HepG2 (cell line): ENCODE measurements at regions not wholly inside any gene's neighbourhood (a gene's known extent, or its start where the extent isn't known, plus 50 kb on each side); places are given as distances from the start of the nearest gene placed in this dataset.

Source experiments
- ATAC-seq: fragments of 200-7000 bp; cut with Tn5 transposase; 3 replicates; pipeline ENCODE4 v1.9.1; 2020; ENCODE audit warnings: mild to moderate bottlenecking, moderate library complexity
- BruUV-seq: library from RNA; stranded (reverse); fragments of 400-500 nt; replicated peaks from 2 replicates; lab custom pipeline; 2021; lab: Mats Ljungman, UMichigan
- CTCF ChIA-PET: fragments of 300-600 bp; formaldehyde crosslinking; extraction: SDS; loops from one replicate; lab custom pipeline; 2021; ENCODE audit warnings: low total read pairs, inconsistent platforms, low intra/inter-chr PET ratio; lab: Yijun Ruan, JAX
- POLR2A ChIA-PET: fragments of 350-600 bp; sonication (Branson Sonifier 250); formaldehyde crosslinking; loops from one replicate; lab custom pipeline; 2020; ENCODE audit warnings: antibody characterized with exemption, inconsistent platforms; lab: Yijun Ruan, JAX
- DNase-seq: peaks from one replicate; pipeline ENCODE4 v3.0.0-alpha.2; 2015; ENCODE audit warnings: low spot score
- FAIRE-seq: peaks from 3 replicates; lab custom pipeline; 2011; peaks lifted over from hg19 to GRCh38; lab: Jason Lieb, UNC
- H2AFZ ChIP-seq: one replicate; pipeline ENCODE4 v1.6.1; 2011; ENCODE audit warnings: low read length, inconsistent platforms
- H3K27ac ChIP-seq: fragments of 300-600 bp; 3 replicates; pipeline ENCODE4 v1.8.0; 2011; ENCODE audit warnings: mixed run types, mild to moderate bottlenecking, mixed read lengths, low read length, inconsistent platforms; ENCODE audit not compliant: insufficient read depth; ENCODE audit errors: extremely low read length
- H3K27me3 ChIP-seq, 2 experiments: fragments of 200-600 bp in 1 of 2; 2 replicates in 1 of 2; 3 replicates in 1 of 2; pipeline versions ENCODE4 v1.6.0 to v1.8.0; 2011; ENCODE audit warnings: low read length in 2 of 2, mild to moderate bottlenecking in 2 of 2, moderate library complexity in 2 of 2, inconsistent platforms in 1 of 2; ENCODE audit not compliant: insufficient read depth in 2 of 2, control insufficient read depth in 1 of 2
- H3K36me3 ChIP-seq, 2 experiments: fragments of 200-600 bp in 1 of 2; replicated peaks in 1 of 2; 2 replicates in 1 of 2; 3 replicates in 1 of 2; pipeline versions ENCODE4 v1.5.1 to v1.8.0; 2011; ENCODE audit warnings: low read length in 2 of 2, inconsistent platforms in 1 of 2; ENCODE audit not compliant: insufficient read depth in 2 of 2, control insufficient read depth in 1 of 2
- H3K4me1 ChIP-seq: 2 replicates; pipeline ENCODE4 v1.5.1; 2012; ENCODE audit warnings: low read length, inconsistent platforms; ENCODE audit not compliant: insufficient read depth
- H3K4me2 ChIP-seq: 2 replicates; pipeline ENCODE4 v1.6.0; 2011; ENCODE audit warnings: low read depth, low read length, inconsistent platforms
- H3K4me3 ChIP-seq, 3 experiments: fragments of 200-600 bp in 1 of 3; sonication (generic), shearing (Covaris generic) in 1 of 3; replicated peaks in 1 of 3; 2 replicates each; pipeline ENCODE4 v1.5.1; 2011 to 2016; ENCODE audit warnings: low read length in 3 of 3, inconsistent platforms in 2 of 3, low read depth in 2 of 3, mild to moderate bottlenecking in 2 of 3, control low read depth in 1 of 3, mixed read lengths in 1 of 3; ENCODE audit not compliant: insufficient read depth in 1 of 3
- H3K79me2 ChIP-seq: one replicate; pipeline ENCODE4 v1.6.1; 2011; ENCODE audit warnings: low read length, inconsistent platforms; ENCODE audit not compliant: insufficient read depth
- H3K9ac ChIP-seq: 2 replicates; pipeline ENCODE4 v1.6.0; 2011; ENCODE audit warnings: mild to moderate bottlenecking, low read depth, low read length, inconsistent platforms; ENCODE audit not compliant: insufficient read depth
- H3K9me3 ChIP-seq: 2 replicates; pipeline ENCODE4 v1.5.1; 2012; ENCODE audit warnings: mild to moderate bottlenecking, low read length
- H4K20me1 ChIP-seq: 2 replicates; pipeline ENCODE4 v1.6.0; 2011; ENCODE audit warnings: inconsistent platforms, mild to moderate bottlenecking, low read length, moderate library complexity; ENCODE audit not compliant: insufficient read depth
- CEBPG ChIP-seq: IDR thresholded peaks from 2 replicates; pipeline ENCODE4 v1.6.1; 2016
- CENPX ChIP-seq: sonication (generic); formaldehyde crosslinking; IDR thresholded peaks from 2 replicates; pipeline ENCODE4 v1.9.0; 2021; ENCODE audit warnings: mild to moderate bottlenecking, missing genetic modification reagents, moderate library complexity
- FOXA1 ChIP-seq, 2 experiments: fragments of 450-650 bp in 1 of 2; sonication (generic) in 1 of 2; formaldehyde crosslinking in 1 of 2; IDR thresholded peaks; 2 replicates each; pipeline versions ENCODE4 v1.4.0 to v1.6.1; 2016 to 2020; ENCODE audit warnings: missing genetic modification reagents in 1 of 2
- IRX3 ChIP-seq: sonication (generic); formaldehyde crosslinking; IDR thresholded peaks from 2 replicates; pipeline ENCODE4 v1.8.1; 2023; ENCODE audit warnings: mild to moderate bottlenecking, low read depth, missing genetic modification reagents, borderline replicate concordance
- KLF13 ChIP-seq: sonication (generic); formaldehyde crosslinking; IDR thresholded peaks from 2 replicates; pipeline ENCODE4 v1.4.0; 2020; ENCODE audit warnings: mild to moderate bottlenecking, missing genetic modification reagents
- TMF1 ChIP-seq: sonication (generic); formaldehyde crosslinking; IDR thresholded peaks from 2 replicates; pipeline ENCODE4 v1.8.1; 2022; ENCODE audit warnings: low read depth, missing genetic modification reagents
- ZNF672 ChIP-seq: sonication (generic); formaldehyde crosslinking; IDR thresholded peaks from 2 replicates; pipeline ENCODE4 v1.8.1; 2022; ENCODE audit warnings: missing genetic modification reagents
- WGBS: methylation state at CpG from one replicate; pipeline ENCODE4 v1.1.6; 2017; ENCODE audit warnings: low lambda C conversion rate; 5-methylcytosine and 5-hydroxymethylcytosine counted together
- in situ Hi-C: cut with HindIII; loops from 2 replicates; pipeline ENCODE4 v1.10.0; 2017; ENCODE audit warnings: low pct_unique_long_range_greater_than_20kb; ENCODE audit not compliant: extremely low pct_ligation_motif_present
- intact Hi-C: fragments of 100-400 bp; cut with micrococcal nuclease; formaldehyde crosslinking; loops from one replicate; pipeline ENCODE4 v1.10.0; 2022; ENCODE audit not compliant: unreplicated experiment
- TF ChIP-seq, protein P1 (sequence below): sonication (generic); formaldehyde crosslinking; IDR thresholded peaks from 2 replicates; pipeline ENCODE4 v1.4.0; 2020; ENCODE audit warnings: missing genetic modification reagents, mild to moderate bottlenecking, borderline replicate concordance
- TF ChIP-seq, protein P2 (sequence below): sonication (generic); formaldehyde crosslinking; IDR thresholded peaks from 2 replicates; pipeline ENCODE4 v1.4.0; 2020; ENCODE audit warnings: low read depth, mild to moderate bottlenecking, missing genetic modification reagents
- TF ChIP-seq, protein P3 (sequence below): sonication (generic); formaldehyde crosslinking; IDR thresholded peaks from 2 replicates; pipeline ENCODE4 v1.5.0; 2020; ENCODE audit warnings: missing genetic modification reagents

DNA sequence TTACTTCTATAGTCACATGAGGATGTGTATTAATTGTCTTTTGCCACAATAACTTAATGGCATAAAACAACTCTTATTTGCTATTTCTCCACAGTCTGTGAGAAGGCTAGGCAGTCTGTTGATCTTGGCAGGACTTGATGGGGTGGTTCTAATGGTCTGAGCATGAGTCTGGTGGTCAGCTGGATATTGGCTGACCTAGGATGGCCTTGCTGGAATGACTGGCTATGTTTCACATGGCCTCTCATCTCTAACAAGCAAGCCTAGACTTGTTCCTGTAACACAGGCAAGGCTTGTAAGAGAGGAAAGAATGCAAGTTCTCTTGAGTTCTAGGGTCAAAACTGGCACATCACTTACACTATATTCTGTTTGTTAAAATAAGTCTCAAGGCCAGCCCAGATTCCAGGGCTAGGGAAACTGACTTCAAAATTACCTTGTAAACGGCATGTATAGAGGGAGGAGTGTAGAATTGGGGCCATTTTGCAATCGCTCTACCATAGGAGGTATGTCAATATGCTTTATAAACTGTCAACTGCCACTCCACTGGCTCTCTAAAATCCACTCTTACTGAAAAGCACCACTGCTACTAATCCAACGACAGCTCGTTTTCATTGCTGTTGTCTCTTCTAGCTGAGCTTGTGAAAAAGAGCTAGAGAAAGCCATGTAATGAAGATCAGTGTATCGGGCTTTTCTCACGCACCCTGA lies 325.0 kb upstream of the PKDCC start:
- DNase-seq = no peak
- no peaks in the 10 kb centered on the region for H3K27me3 ChIP-seq
- BruUV-seq = no TSS peak
- CTCF ChIA-PET = no interaction called here
- H3K79me2 ChIP-seq = no peaks in the 10 kb centered on the region
- no peak; the same call in 2 of the 3 replicates for ATAC-seq
- H3K4me2 ChIP-seq = no peak overlapping the region
- no peak overlapping the region for H3K4me3 ChIP-seq
- no peaks in the 10 kb centered on the region for H4K20me1 ChIP-seq
- no peaks in the 10 kb centered on the region for H3K9me3 ChIP-seq
- 41% methylated on average over 6 of the region's 6 CpGs for WGBS
- intact Hi-C loops (no loop called here), in situ Hi-C loops (no loop called here)
- POLR2A ChIA-PET = no interaction called here
- no peak overlapping the region for H3K27ac ChIP-seq
- H2AFZ ChIP-seq = no peak overlapping the region
- FAIRE-seq = no peak
- H3K36me3 ChIP-seq = no peaks in the 10 kb centered on the region
- TF ChIP-seq ZNF672 (CRISPR knock-in tag) (no peak), CENPX (CRISPR knock-in tag) (no peak), FOXA1 (IDR thresholded peaks at IDR 0.05) (no peak), FOXA1 (CRISPR knock-in tag; IDR thresholded peaks at IDR 0.05) (0 out of 2 replicates have a peak, but pooled peaks have one; percentile 9), CEBPG (0 out of 2 replicates have a peak, but pooled peaks have one; percentile 16)
- no peak overlapping the region for H3K9ac ChIP-seq
- H3K4me1 ChIP-seq = peaks cover 8% of the 10 kb centered on the region; the same call in 1 of the 2 replicates

DNA sequence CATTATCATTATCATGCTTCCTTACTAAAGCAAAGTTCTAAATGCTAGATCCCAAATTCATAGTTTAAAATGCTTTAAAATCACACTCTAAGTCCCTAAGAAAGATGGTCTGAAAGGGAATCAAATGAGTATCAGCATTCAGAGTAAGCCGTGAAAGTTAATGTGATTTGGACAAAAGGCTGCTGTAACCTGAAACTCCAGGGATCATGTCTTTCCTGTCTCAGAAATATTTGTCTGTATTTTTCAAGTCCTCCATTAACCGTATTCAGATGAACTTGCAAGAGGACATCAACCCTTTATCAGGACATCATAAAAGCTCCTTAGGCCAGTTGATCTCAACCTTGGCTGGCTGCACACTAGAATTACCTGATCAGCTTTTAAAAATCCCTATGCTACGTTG lies 324.3 kb upstream of the PKDCC start:
- FAIRE-seq (no peak), ATAC-seq (no peak), DNase-seq (no peak)
- Histone ChIP-seq H3K79me2 (no peaks in the 10 kb centered on the region), H3K9me3 (no peaks in the 10 kb centered on the region), H3K4me1 (peaks cover 12% of the 10 kb centered on the region), H3K9ac (no peak overlapping the region), H3K27me3 (no peaks in the 10 kb centered on the region), H2AFZ (no peak overlapping the region), H3K4me2 (no peak overlapping the region), H4K20me1 (no peaks in the 10 kb centered on the region), H3K4me3 (no peak overlapping the region), H3K36me3 (no peaks in the 10 kb centered on the region), H3K27ac (no peak overlapping the region)
- CTCF ChIA-PET = no interaction called here
- no TSS peak for BruUV-seq
- WGBS = 72% methylated on average over 3 of the region's 3 CpGs
- POLR2A ChIA-PET = no interaction called here
- intact Hi-C loops = no loop called here
- in situ Hi-C loops = no loop called here
- no peak for TF ChIP-seq KLF13 (CRISPR knock-in tag)
- no peak for TF ChIP-seq TMF1 (CRISPR knock-in tag)
- TF ChIP-seq, protein P1, sequence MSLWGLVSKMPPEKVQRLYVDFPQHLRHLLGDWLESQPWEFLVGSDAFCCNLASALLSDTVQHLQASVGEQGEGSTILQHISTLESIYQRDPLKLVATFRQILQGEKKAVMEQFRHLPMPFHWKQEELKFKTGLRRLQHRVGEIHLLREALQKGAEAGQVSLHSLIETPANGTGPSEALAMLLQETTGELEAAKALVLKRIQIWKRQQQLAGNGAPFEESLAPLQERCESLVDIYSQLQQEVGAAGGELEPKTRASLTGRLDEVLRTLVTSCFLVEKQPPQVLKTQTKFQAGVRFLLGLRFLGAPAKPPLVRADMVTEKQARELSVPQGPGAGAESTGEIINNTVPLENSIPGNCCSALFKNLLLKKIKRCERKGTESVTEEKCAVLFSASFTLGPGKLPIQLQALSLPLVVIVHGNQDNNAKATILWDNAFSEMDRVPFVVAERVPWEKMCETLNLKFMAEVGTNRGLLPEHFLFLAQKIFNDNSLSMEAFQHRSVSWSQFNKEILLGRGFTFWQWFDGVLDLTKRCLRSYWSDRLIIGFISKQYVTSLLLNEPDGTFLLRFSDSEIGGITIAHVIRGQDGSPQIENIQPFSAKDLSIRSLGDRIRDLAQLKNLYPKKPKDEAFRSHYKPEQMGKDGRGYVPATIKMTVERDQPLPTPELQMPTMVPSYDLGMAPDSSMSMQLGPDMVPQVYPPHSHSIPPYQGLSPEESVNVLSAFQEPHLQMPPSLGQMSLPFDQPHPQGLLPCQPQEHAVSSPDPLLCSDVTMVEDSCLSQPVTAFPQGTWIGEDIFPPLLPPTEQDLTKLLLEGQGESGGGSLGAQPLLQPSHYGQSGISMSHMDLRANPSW (CRISPR knock-in tag) = no peak
- TF ChIP-seq, protein P2, sequence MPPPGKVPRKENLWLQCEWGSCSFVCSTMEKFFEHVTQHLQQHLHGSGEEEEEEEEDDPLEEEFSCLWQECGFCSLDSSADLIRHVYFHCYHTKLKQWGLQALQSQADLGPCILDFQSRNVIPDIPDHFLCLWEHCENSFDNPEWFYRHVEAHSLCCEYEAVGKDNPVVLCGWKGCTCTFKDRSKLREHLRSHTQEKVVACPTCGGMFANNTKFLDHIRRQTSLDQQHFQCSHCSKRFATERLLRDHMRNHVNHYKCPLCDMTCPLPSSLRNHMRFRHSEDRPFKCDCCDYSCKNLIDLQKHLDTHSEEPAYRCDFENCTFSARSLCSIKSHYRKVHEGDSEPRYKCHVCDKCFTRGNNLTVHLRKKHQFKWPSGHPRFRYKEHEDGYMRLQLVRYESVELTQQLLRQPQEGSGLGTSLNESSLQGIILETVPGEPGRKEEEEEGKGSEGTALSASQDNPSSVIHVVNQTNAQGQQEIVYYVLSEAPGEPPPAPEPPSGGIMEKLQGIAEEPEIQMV (CRISPR knock-in tag) = no peak
- no peak for TF ChIP-seq IRX3 (CRISPR knock-in tag)
- TF ChIP-seq, protein P3, sequence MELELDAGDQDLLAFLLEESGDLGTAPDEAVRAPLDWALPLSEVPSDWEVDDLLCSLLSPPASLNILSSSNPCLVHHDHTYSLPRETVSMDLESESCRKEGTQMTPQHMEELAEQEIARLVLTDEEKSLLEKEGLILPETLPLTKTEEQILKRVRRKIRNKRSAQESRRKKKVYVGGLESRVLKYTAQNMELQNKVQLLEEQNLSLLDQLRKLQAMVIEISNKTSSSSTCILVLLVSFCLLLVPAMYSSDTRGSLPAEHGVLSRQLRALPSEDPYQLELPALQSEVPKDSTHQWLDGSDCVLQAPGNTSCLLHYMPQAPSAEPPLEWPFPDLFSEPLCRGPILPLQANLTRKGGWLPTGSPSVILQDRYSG (CRISPR knock-in tag) = no peak
